Loucy (cell line): ENCODE measurements at regions not wholly inside any gene's neighbourhood (a gene's known extent, or its start where the extent isn't known, plus 50 kb on each side); places are given as distances from the start of the nearest gene placed in this dataset.

Experiments used
- H2AFZ ChIP-seq: fragments of 200-600 bp; sonication (generic); 2 replicates; pipeline ENCODE4 v1.6.0; 2016; ENCODE audit warnings: antibody characterized with exemption, mild to moderate bottlenecking, low read length, moderate library complexity
- H3F3A ChIP-seq: fragments of 200-600 bp; 2 replicates; pipeline ENCODE4 v1.6.0; 2016; ENCODE audit warnings: antibody characterized with exemption, low read depth, mild to moderate bottlenecking
- H3K27me3 ChIP-seq: fragments of 200-600 bp; sonication (generic); 2 replicates; pipeline ENCODE4 v1.6.1; 2014; ENCODE audit warnings: low read length, mild to moderate bottlenecking; ENCODE audit not compliant: insufficient read depth, poor library complexity, severe bottlenecking
- H3K36me3 ChIP-seq: fragments of 200-600 bp; sonication (generic); 2 replicates; pipeline ENCODE4 v1.6.1; 2016; ENCODE audit warnings: low read length; ENCODE audit not compliant: insufficient read depth
- H3K4me1 ChIP-seq: fragments of 200-600 bp; sonication (generic); 2 replicates; pipeline ENCODE4 v1.5.1; 2014; ENCODE audit warnings: low read length, mild to moderate bottlenecking; ENCODE audit not compliant: insufficient read depth, poor library complexity, severe bottlenecking
- H3K4me2 ChIP-seq: fragments of 200-600 bp; sonication (generic); 2 replicates; pipeline ENCODE4 v1.6.0; 2014; ENCODE audit warnings: antibody characterized with exemption, low read length, low read depth, mild to moderate bottlenecking; ENCODE audit not compliant: poor library complexity, severe bottlenecking
- H3K4me3 ChIP-seq: fragments of 200-600 bp; sonication (generic); 2 replicates; pipeline ENCODE4 v1.5.1; 2014; ENCODE audit warnings: low read length, mild to moderate bottlenecking, mixed read lengths; ENCODE audit not compliant: poor library complexity, severe bottlenecking
- H3K79me2 ChIP-seq: fragments of 200-600 bp; sonication (generic); 2 replicates; pipeline ENCODE4 v1.6.1; 2014; ENCODE audit warnings: low read length; ENCODE audit not compliant: insufficient read depth
- H3K9ac ChIP-seq: fragments of 200-600 bp; sonication (generic); 2 replicates; pipeline ENCODE4 v1.6.0; 2014; ENCODE audit warnings: mild to moderate bottlenecking, low read depth, low read length, moderate library complexity; ENCODE audit not compliant: poor library complexity, severe bottlenecking
- H3K9me2 ChIP-seq: fragments of 200-600 bp; sonication (generic); replicated peaks from 2 replicates; pipeline ENCODE4 v1.6.1; 2016; ENCODE audit warnings: low read depth, low read length, mixed read lengths
- H3K9me3 ChIP-seq: fragments of 200-600 bp; sonication (generic); 2 replicates; pipeline ENCODE4 v1.6.1; 2014; ENCODE audit warnings: mild to moderate bottlenecking, antibody characterized with exemption, low read length, low read depth; ENCODE audit not compliant: insufficient read depth
- H4K20me1 ChIP-seq: fragments of 200-600 bp; sonication (generic); 2 replicates; pipeline ENCODE4 v1.6.0; 2014; ENCODE audit warnings: antibody characterized with exemption, low read length, mild to moderate bottlenecking; ENCODE audit not compliant: insufficient read depth, poor library complexity, severe bottlenecking
- CTCF ChIP-seq: fragments of 200-600 bp; sonication (generic); conservative IDR thresholded peaks from 2 replicates; pipeline ENCODE4 v1.5.1; 2014; ENCODE audit warnings: mild to moderate bottlenecking, antibody characterized with exemption, low read length
- EZH2phosphoT487 ChIP-seq: fragments of 200-600 bp; IDR thresholded peaks from 2 replicates; pipeline ENCODE4 v1.6.1; 2018; ENCODE audit warnings: antibody characterized with exemption, mild to moderate bottlenecking, moderate library complexity, borderline replicate concordance

GRCh38 chr2:165022781-165023180 lies 67.5 kb upstream of the SLC38A11 start:
- Histone ChIP-seq H3K36me3 (no peaks in the 10 kb centered on the region), H3F3A (no peaks in the 10 kb centered on the region), H3K4me2 (no peak overlapping the region), H3K9ac (no peak overlapping the region), H3K27me3 (no peaks in the 10 kb centered on the region), H3K4me1 (peaks cover 5% of the 10 kb centered on the region), H4K20me1 (no peaks in the 10 kb centered on the region), H2AFZ (no peak overlapping the region), H3K9me3 (no peaks in the 10 kb centered on the region), H3K9me2 (no peaks in the 10 kb centered on the region), H3K4me3 (no peak overlapping the region), H3K79me2 (no peaks in the 10 kb centered on the region)
- TF ChIP-seq CTCF (no peak), EZH2phosphoT487 (no peak)

GRCh38 chr2:165017966-165018596 lies 62.8 kb upstream of the SLC38A11 start:
- Histone ChIP-seq H3K4me3 (no peak overlapping the region), H3K9ac (no peak overlapping the region), H3K36me3 (no peaks in the 10 kb centered on the region), H3K4me1 (peaks cover 16% of the 10 kb centered on the region), H2AFZ (peak overlapping the region; percentile 34), H3K4me2 (no peak overlapping the region), H3K9me2 (no peaks in the 10 kb centered on the region), H3K27me3 (no peaks in the 10 kb centered on the region), H3K79me2 (no peaks in the 10 kb centered on the region), H3K9me3 (no peaks in the 10 kb centered on the region), H4K20me1 (no peaks in the 10 kb centered on the region), H3F3A (no peaks in the 10 kb centered on the region)
- no peak for TF ChIP-seq EZH2phosphoT487
- no peak for TF ChIP-seq CTCF

GRCh38 chr2:165016772-165017411 lies 61.6 kb upstream of the SLC38A11 start:
- no peaks in the 10 kb centered on the region for H3K9me3 ChIP-seq
- peaks cover 16% of the 10 kb centered on the region for H3K4me1 ChIP-seq
- no peaks in the 10 kb centered on the region for H3K36me3 ChIP-seq
- no peak overlapping the region for H3K9ac ChIP-seq
- H3K4me2 ChIP-seq = peak overlapping the region; percentile 54
- no peaks in the 10 kb centered on the region for H3K27me3 ChIP-seq
- H4K20me1 ChIP-seq = no peaks in the 10 kb centered on the region
- H3K79me2 ChIP-seq = no peaks in the 10 kb centered on the region
- H3K4me3 ChIP-seq = peak overlapping the region; percentile 37
- peak; percentile 89 for TF ChIP-seq CTCF
- no peak for TF ChIP-seq EZH2phosphoT487
- no peaks in the 10 kb centered on the region for H3F3A ChIP-seq
- H3K9me2 ChIP-seq = no peaks in the 10 kb centered on the region
- H2AFZ ChIP-seq = peak overlapping the region; percentile 71
